Smooth muscle cell (in vitro differentiated cells): ENCODE measurements at regions not wholly inside any gene's neighbourhood (a gene's known extent, or its start where the extent isn't known, plus 50 kb on each side); places are given as distances from the start of the nearest gene placed in this dataset.

Source experiments
- DNase-seq: peaks from one replicate; lab custom pipeline; 2025; ENCODE audit not compliant: unreplicated experiment; lab: John Stamatoyannopoulos, UW
- H2AFZ ChIP-seq: fragments of 200-600 bp; sonication (generic); 2 replicates; pipeline ENCODE4 v1.6.0; 2016; ENCODE audit warnings: antibody characterized with exemption, low read depth, mild to moderate bottlenecking
- H3F3A ChIP-seq: fragments of 200-600 bp; sonication (generic); 2 replicates; pipeline ENCODE4 v1.6.0; 2017; ENCODE audit warnings: antibody characterized with exemption, low read depth
- H3K27ac ChIP-seq: fragments of 200-600 bp; sonication (generic); 2 replicates; pipeline ENCODE4 v1.5.1; 2016; ENCODE audit warnings: low read depth, mild to moderate bottlenecking
- H3K27me3 ChIP-seq: fragments of 200-600 bp; sonication (generic); 2 replicates; pipeline ENCODE4 v1.6.1; 2016; ENCODE audit warnings: low read depth, mild to moderate bottlenecking
- H3K36me3 ChIP-seq: fragments of 200-600 bp; sonication (generic); 2 replicates; pipeline ENCODE4 v1.5.1; 2016; ENCODE audit warnings: low read depth
- H3K4me1 ChIP-seq: fragments of 200-600 bp; sonication (generic); 2 replicates; pipeline ENCODE4 v1.5.1; 2016; ENCODE audit warnings: low read depth
- H3K4me2 ChIP-seq: fragments of 200-600 bp; sonication (generic); 2 replicates; pipeline ENCODE4 v1.6.0; 2016; ENCODE audit warnings: mild to moderate bottlenecking
- H3K4me3 ChIP-seq: fragments of 200-600 bp; sonication (generic); 2 replicates; pipeline ENCODE4 v1.5.1; 2016; ENCODE audit warnings: mild to moderate bottlenecking
- H3K79me2 ChIP-seq: fragments of 200-600 bp; sonication (generic); 2 replicates; pipeline ENCODE4 v1.6.0; 2016; ENCODE audit warnings: low read depth, mild to moderate bottlenecking
- H3K9ac ChIP-seq: fragments of 200-600 bp; sonication (generic); 2 replicates; pipeline ENCODE4 v1.6.0; 2016; ENCODE audit warnings: low read depth
- H3K9me3 ChIP-seq: fragments of 200-600 bp; sonication (generic); replicated peaks from 2 replicates; pipeline ENCODE4 v1.5.1; 2016; ENCODE audit warnings: low read depth
- H4K20me1 ChIP-seq: fragments of 200-600 bp; sonication (generic); 2 replicates; pipeline ENCODE4 v1.6.0; 2016; ENCODE audit warnings: low read depth
- WGBS: methylation state at CpG from one replicate; pipeline ENCODE4 v1.1.7; 2016; ENCODE audit warnings: low lambda C conversion rate; 5-methylcytosine and 5-hydroxymethylcytosine counted together
- TF ChIP-seq, protein P1 (sequence below): fragments of 200-600 bp; sonication (generic); IDR thresholded peaks from 2 replicates; pipeline ENCODE4 v1.5.1; 2017; ENCODE audit warnings: borderline replicate concordance, mild to moderate bottlenecking, antibody characterized with exemption; ENCODE audit not compliant: insufficient read depth, poor library complexity, severe bottlenecking

DNA sequence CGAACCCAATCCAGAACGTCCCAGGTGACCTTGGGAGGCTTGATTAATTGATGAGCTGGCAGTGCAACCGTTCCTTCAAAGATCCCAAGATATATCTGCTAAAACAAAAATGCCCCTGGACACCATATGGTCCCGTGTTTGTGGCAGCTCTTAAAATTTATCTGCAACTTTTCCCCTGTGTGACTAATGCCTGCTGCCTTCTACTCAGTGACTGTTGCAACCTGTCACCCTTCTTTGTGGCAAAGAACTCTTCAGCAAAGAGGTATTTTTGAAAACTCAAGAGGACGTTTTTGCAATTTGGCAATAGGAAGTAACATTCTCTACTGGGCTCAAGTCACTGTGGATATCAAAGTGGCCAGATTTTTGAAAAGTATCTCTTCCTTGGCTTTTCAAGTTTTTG, 75.8 kb upstream of the SOD3 start:
- H3K36me3 ChIP-seq, result no peaks in the 10 kb centered on the region
- H3K9ac ChIP-seq, result no peak overlapping the region
- no peaks in the 10 kb centered on the region for H3K79me2 ChIP-seq
- no peaks in the 10 kb centered on the region for H3F3A ChIP-seq
- no peak overlapping the region for H3K4me3 ChIP-seq
- TF ChIP-seq, protein P1, sequence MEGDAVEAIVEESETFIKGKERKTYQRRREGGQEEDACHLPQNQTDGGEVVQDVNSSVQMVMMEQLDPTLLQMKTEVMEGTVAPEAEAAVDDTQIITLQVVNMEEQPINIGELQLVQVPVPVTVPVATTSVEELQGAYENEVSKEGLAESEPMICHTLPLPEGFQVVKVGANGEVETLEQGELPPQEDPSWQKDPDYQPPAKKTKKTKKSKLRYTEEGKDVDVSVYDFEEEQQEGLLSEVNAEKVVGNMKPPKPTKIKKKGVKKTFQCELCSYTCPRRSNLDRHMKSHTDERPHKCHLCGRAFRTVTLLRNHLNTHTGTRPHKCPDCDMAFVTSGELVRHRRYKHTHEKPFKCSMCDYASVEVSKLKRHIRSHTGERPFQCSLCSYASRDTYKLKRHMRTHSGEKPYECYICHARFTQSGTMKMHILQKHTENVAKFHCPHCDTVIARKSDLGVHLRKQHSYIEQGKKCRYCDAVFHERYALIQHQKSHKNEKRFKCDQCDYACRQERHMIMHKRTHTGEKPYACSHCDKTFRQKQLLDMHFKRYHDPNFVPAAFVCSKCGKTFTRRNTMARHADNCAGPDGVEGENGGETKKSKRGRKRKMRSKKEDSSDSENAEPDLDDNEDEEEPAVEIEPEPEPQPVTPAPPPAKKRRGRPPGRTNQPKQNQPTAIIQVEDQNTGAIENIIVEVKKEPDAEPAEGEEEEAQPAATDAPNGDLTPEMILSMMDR, result no peak
- H3K4me2 ChIP-seq, result no peak overlapping the region
- H4K20me1 ChIP-seq, result no peaks in the 10 kb centered on the region
- no peak for DNase-seq
- H3K27ac ChIP-seq, result no peak overlapping the region
- no peak overlapping the region for H2AFZ ChIP-seq
- no peaks in the 10 kb centered on the region for H3K4me1 ChIP-seq
- H3K27me3 ChIP-seq, result no peaks in the 10 kb centered on the region
- 62% methylated on average over 5 of the region's 5 CpGs for WGBS
- peaks cover 2% of the 10 kb centered on the region for H3K9me3 ChIP-seq

DNA sequence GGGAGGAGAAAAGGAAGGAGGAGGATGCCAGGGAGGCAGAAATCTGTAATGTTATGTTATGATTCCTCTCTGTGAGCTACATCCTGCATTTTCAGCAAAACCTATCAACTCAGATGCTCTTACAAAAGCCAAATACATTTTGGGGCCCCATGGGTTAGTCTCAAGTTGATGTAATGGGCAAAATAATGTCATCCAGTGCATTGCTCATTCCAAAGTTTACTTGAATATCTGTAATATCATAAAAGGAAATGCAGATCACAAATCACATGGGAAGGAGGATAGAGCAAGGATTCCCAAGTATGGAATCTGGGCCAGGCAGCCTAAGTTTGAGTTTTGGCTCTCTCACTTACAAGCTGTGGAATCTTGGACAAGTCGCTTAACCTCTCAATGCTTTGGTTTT, 74.9 kb upstream of the SOD3 start:
- Histone ChIP-seq H3K9ac (no peak overlapping the region), H3K79me2 (no peaks in the 10 kb centered on the region), H3K36me3 (no peaks in the 10 kb centered on the region), H3F3A (no peaks in the 10 kb centered on the region), H3K4me2 (no peak overlapping the region), H3K4me3 (no peak overlapping the region), H2AFZ (no peak overlapping the region), H4K20me1 (no peaks in the 10 kb centered on the region), H3K27ac (no peak overlapping the region), H3K27me3 (no peaks in the 10 kb centered on the region), H3K4me1 (no peaks in the 10 kb centered on the region), H3K9me3 (no peaks in the 10 kb centered on the region)
- TF ChIP-seq, protein P1, result no peak
- DNase-seq, result no peak
- 64% methylated on average over 1 of the region's 1 CpG for WGBS

DNA sequence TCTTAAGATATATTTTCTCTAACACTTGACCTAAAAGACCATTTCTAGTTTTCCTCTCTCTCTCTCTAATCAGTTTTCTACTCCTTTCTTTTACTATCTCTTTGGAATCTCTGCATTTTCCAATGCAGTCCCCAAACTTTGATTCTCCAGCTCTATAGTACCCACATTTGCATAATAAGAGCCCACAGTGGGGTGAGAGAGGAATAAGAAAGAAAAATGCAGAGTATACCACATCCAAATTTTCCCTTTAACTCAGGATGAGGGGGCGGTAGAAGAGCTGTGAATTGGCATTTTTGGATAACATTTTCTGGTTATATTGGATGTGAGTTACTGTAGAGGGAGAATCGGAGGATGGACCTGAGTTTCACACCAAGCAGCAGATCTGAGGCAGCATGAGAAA, 74.4 kb upstream of the SOD3 start:
- no peaks in the 10 kb centered on the region for H3K36me3 ChIP-seq
- H3K79me2 ChIP-seq, result no peaks in the 10 kb centered on the region
- H3K27ac ChIP-seq, result no peak overlapping the region
- 59% methylated on average over 2 of the region's 2 CpGs for WGBS
- no peak overlapping the region for H3K4me2 ChIP-seq
- TF ChIP-seq, protein P1, result no peak
- H4K20me1 ChIP-seq, result no peaks in the 10 kb centered on the region
- H3K4me1 ChIP-seq, result no peaks in the 10 kb centered on the region
- no peaks in the 10 kb centered on the region for H3F3A ChIP-seq
- H3K4me3 ChIP-seq, result no peak overlapping the region
- H3K27me3 ChIP-seq, result no peaks in the 10 kb centered on the region
- no peak for DNase-seq
- no peak overlapping the region for H3K9ac ChIP-seq
- no peaks in the 10 kb centered on the region for H3K9me3 ChIP-seq
- no peak overlapping the region for H2AFZ ChIP-seq

DNA sequence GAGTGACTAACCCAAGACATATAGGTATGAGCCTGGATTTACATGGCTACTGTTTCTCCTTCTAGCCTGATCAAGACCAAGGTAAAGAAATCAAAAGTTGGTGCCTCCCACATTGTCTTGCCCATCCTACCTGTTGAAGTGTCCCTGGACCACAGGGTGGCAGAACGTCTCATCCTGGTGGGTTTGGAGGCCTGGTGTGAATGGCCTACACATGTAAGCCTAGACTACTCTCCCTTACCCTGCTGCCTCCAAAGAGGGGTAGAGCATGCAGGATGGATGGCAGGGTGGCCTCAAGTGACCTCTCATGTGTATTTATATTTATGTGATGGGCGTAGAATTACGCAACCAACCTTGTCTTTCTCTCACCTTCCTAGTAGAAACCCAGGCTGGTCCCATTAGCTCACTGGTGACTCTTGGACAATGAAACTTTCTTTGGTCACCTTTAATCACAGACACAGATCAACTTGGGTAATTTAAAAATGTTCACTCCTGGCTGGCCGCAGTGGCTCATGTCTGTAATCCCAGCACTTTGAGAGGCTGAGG, 73.3 kb upstream of the SOD3 start:
- no peak overlapping the region for H3K9ac ChIP-seq
- no peak overlapping the region for H3K4me3 ChIP-seq
- no peaks in the 10 kb centered on the region for H3K9me3 ChIP-seq
- H2AFZ ChIP-seq, result no peak overlapping the region
- 91% methylated on average over 4 of the region's 4 CpGs for WGBS
- no peaks in the 10 kb centered on the region for H3K4me1 ChIP-seq
- H3K27me3 ChIP-seq, result peaks cover 5% of the 10 kb centered on the region
- TF ChIP-seq, protein P1, result no peak
- H4K20me1 ChIP-seq, result no peaks in the 10 kb centered on the region
- H3K4me2 ChIP-seq, result no peak overlapping the region
- DNase-seq, result no peak
- H3F3A ChIP-seq, result no peaks in the 10 kb centered on the region
- no peak overlapping the region for H3K27ac ChIP-seq
- no peaks in the 10 kb centered on the region for H3K79me2 ChIP-seq
- no peaks in the 10 kb centered on the region for H3K36me3 ChIP-seq
